ENCODE measurements at regions not wholly inside any gene's neighbourhood (a gene's known extent, or its start where the extent isn't known, plus 50 kb on each side); places are given as distances from the start of the nearest gene placed in this dataset.

DNA sequence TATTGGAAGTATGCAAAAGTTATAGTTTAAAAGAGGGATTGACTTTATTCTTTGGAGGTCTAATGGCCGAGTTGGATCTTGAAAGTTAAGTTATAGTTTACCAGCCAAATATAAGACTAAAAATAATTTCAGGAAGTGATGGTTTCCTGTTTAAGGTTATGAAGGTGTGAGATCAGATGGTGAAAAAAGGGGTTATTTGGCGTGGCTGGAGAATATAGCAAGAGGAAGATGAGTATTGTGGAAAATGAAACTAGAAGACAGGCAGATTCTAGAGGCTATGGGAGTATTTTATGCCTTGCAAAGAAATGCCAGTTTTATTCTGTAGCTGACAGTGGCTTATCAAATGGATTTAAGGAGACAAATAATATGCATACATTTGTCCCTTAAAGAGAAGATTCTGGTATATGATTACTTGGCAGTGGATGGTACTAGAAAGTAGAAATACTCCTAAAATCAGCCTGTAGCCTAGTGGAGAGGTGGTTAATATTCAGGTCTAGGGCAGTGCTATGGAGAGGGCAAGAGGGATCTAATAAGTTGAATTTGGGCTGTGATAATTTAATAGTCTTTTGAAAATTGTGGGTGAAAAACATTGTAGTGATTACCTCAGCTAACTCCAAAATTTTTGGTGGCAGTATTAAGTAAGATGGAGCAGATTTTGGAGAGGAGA lies 1091.8 kb upstream of the ATXN7L3B start:
- H4K20me1 ChIP-seq (ENCODE audit: insufficient read depth, low read depth, low read length): no peaks in the 10 kb centered on the region
- H3K9me2 ChIP-seq (replicated peaks; ENCODE audit: insufficient read depth, low read length): no peaks in the 10 kb centered on the region
- no peak overlapping the region for H3K4me2 ChIP-seq (ENCODE audit: low read depth, low read length, poor library complexity, severe bottlenecking)
- no peak overlapping the region for H3K4me3 ChIP-seq (ENCODE audit: low read length)
- H2AFZ ChIP-seq (ENCODE audit: low read length): no peak overlapping the region
- H3K36me3 ChIP-seq (ENCODE audit: insufficient read depth, low read length): no peaks in the 10 kb centered on the region
- H3K9ac ChIP-seq (ENCODE audit: low read length): no peak overlapping the region
- H3K27ac ChIP-seq (ENCODE audit: low read length): no peak overlapping the region
- H3K27me3 ChIP-seq (ENCODE audit: low read length): no peaks in the 10 kb centered on the region
- DNase-seq: no peak
- no peaks in the 10 kb centered on the region for H3K79me2 ChIP-seq (ENCODE audit: low read length)
- H3K9me3 ChIP-seq (ENCODE audit: low read length): peaks cover 13% of the 10 kb centered on the region
- H3K4me1 ChIP-seq (ENCODE audit: low read length): no peaks in the 10 kb centered on the region

DNA sequence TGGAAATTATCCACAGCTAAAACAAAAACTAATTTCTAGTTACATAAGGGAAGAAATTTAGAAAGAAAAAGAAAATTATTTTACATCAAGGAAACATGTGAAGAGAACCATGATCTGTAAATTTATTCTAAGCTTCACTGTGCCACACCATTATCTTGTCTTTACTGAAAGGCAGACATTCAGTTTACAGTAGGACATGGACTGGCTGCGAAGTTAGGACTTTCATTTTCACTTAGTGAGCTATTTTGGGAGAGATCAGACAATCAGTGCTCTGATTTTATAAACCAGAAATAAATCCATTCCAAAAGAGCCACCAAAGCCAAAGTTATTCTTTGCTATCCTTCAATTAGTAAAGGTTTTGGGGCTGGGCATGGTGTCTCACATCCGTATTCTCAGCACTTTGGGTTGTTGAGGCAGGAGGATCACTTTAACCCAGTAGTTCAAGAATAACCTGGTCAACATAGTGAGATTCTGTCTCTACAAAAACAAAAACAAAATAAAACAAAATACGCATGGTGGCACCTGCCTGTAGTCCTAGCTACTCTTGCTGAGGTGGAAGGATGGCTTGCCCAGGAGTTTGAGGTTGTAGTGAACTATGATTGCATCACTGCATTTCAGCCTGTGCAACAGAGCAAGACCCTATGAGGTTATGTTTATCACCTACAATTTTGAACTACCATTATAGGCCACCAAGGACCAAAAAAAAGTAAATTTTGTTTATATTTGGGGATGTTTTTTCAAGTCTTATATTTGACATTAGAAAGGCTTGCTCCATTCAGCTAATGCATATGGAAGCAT lies 1084.8 kb upstream of the ATXN7L3B start:
- DNase-seq: no peak
- Histone ChIP-seq H2AFZ (ENCODE audit: low read length) (no peak overlapping the region), H4K20me1 (ENCODE audit: insufficient read depth, low read depth, low read length) (no peaks in the 10 kb centered on the region), H3K4me2 (ENCODE audit: low read depth, low read length, poor library complexity, severe bottlenecking) (no peak overlapping the region), H3K4me3 (ENCODE audit: low read length) (no peak overlapping the region), H3K36me3 (ENCODE audit: insufficient read depth, low read length) (no peaks in the 10 kb centered on the region), H3K79me2 (ENCODE audit: low read length) (no peaks in the 10 kb centered on the region), H3K27ac (ENCODE audit: low read length) (no peak overlapping the region), H3K4me1 (ENCODE audit: low read length) (no peaks in the 10 kb centered on the region), H3K9me2 (replicated peaks; ENCODE audit: insufficient read depth, low read length) (no peaks in the 10 kb centered on the region), H3K9me3 (ENCODE audit: low read length) (peaks cover 18% of the 10 kb centered on the region), H3K27me3 (ENCODE audit: low read length) (no peaks in the 10 kb centered on the region), H3K9ac (ENCODE audit: low read length) (no peak overlapping the region)

DNA sequence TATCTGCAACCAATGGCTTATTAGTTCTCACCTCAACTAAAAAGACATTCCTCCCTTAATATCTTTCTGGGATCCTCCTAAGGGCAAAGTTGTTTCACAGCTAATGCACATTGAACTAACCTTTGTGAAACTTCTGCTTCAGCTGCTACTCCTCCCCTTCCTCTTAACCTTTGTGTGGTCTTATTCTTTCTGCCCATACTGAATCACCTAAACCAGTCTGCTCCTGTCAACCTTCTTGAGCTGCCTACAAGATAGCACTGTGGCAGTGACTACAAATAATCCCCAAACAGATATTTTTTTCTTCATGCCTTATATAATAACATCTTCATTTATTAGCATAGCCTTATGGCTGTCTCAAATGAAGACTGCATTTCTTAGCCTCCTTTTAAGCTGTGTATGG lies 1077.4 kb upstream of the ATXN7L3B start:
- Histone ChIP-seq H3K79me2 (ENCODE audit: low read length) (no peaks in the 10 kb centered on the region), H3K4me2 (ENCODE audit: low read depth, low read length, poor library complexity, severe bottlenecking) (no peak overlapping the region), H3K27ac (ENCODE audit: low read length) (no peak overlapping the region), H3K27me3 (ENCODE audit: low read length) (no peaks in the 10 kb centered on the region), H3K9me2 (replicated peaks; ENCODE audit: insufficient read depth, low read length) (no peaks in the 10 kb centered on the region), H2AFZ (ENCODE audit: low read length) (no peak overlapping the region), H3K4me1 (ENCODE audit: low read length) (no peaks in the 10 kb centered on the region), H3K36me3 (ENCODE audit: insufficient read depth, low read length) (no peaks in the 10 kb centered on the region), H3K4me3 (ENCODE audit: low read length) (no peak overlapping the region), H3K9ac (ENCODE audit: low read length) (no peak overlapping the region), H4K20me1 (ENCODE audit: insufficient read depth, low read depth, low read length) (no peaks in the 10 kb centered on the region), H3K9me3 (ENCODE audit: low read length) (peaks cover 9% of the 10 kb centered on the region)
- DNase-seq: no peak

DNA sequence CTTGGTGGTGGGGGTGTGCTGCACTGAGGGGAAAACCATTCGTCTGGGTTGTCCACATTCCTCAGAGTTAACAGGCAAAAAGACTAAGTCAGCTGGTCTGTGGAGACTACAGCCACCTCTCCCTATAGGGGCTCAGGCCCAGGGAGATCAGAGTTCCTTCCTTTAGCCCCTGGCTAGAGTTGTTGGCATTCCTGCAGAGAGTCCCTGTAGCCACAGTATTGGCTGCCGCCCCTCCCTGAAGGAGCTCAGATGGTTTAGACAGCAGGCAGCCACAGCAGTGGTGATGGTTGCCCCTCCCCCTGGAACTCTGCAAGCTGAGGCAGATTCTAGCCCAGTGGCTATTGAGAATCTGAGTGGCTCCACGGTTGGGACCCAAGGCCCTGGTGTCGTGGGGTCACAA lies 1072.5 kb upstream of the ATXN7L3B start:
- H3K4me2 ChIP-seq (ENCODE audit: low read depth, low read length, poor library complexity, severe bottlenecking): no peak overlapping the region
- H3K9ac ChIP-seq (ENCODE audit: low read length): no peak overlapping the region
- H3K4me3 ChIP-seq (ENCODE audit: low read length): no peak overlapping the region
- no peaks in the 10 kb centered on the region for H3K4me1 ChIP-seq (ENCODE audit: low read length)
- no peaks in the 10 kb centered on the region for H3K9me2 ChIP-seq (replicated peaks; ENCODE audit: insufficient read depth, low read length)
- H3K79me2 ChIP-seq (ENCODE audit: low read length): no peaks in the 10 kb centered on the region
- H3K9me3 ChIP-seq (ENCODE audit: low read length): peaks cover 5% of the 10 kb centered on the region
- no peaks in the 10 kb centered on the region for H4K20me1 ChIP-seq (ENCODE audit: insufficient read depth, low read depth, low read length)
- no peak overlapping the region for H3K27ac ChIP-seq (ENCODE audit: low read length)
- no peak for DNase-seq
- no peaks in the 10 kb centered on the region for H3K36me3 ChIP-seq (ENCODE audit: insufficient read depth, low read length)
- H3K27me3 ChIP-seq (ENCODE audit: low read length): no peaks in the 10 kb centered on the region
- no peak overlapping the region for H2AFZ ChIP-seq (ENCODE audit: low read length)

DNA sequence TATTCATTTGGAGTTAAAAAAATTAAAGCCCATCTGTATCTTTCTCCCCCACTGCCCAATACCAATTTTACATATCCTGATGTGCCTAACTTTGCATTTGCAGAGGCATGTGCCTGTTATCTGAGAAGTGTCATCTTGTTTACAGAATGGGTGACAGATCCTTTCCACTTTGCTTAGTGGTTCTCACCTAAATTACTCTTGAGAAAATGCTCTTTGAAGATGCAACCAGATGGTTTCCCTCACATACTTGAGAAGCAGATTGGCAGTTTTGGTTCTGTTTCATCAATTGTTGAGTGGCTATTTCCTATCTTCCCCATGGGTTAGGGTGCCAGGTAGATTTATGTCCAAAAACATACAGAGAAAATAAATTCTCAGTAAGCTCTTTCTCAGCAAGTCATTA lies 1051.4 kb upstream of the ATXN7L3B start:
- Histone ChIP-seq H3K27ac (ENCODE audit: low read length) (no peak overlapping the region), H3K4me1 (ENCODE audit: low read length) (no peaks in the 10 kb centered on the region), H3K9ac (ENCODE audit: low read length) (no peak overlapping the region), H3K4me3 (ENCODE audit: low read length) (no peak overlapping the region), H3K36me3 (ENCODE audit: insufficient read depth, low read length) (no peaks in the 10 kb centered on the region), H3K79me2 (ENCODE audit: low read length) (no peaks in the 10 kb centered on the region), H2AFZ (ENCODE audit: low read length) (no peak overlapping the region), H3K27me3 (ENCODE audit: low read length) (no peaks in the 10 kb centered on the region), H3K9me3 (ENCODE audit: low read length) (peaks cover 35% of the 10 kb centered on the region), H3K9me2 (replicated peaks; ENCODE audit: insufficient read depth, low read length) (no peaks in the 10 kb centered on the region), H3K4me2 (ENCODE audit: low read depth, low read length, poor library complexity, severe bottlenecking) (no peak overlapping the region), H4K20me1 (ENCODE audit: insufficient read depth, low read depth, low read length) (no peaks in the 10 kb centered on the region)
- DNase-seq: no peak

DNA sequence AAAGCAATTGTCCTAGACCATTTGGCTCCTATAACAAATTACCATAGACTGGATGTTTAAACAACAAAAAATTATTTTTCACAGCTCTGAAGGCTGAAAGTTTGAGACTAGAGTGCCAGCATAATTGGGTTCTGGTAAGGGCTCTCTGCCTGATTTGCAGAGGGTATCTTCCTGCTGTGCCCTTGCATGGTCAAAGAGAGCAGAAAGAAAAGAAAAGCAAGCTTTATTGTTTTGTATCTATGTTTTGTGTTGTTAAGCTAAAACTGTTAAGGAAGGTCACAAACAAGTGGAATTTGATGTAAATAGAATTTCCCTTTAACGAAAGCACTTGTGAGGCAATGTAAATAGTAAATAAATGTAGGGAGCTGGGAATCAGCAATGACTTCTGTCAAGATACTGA lies 1031.0 kb upstream of the ATXN7L3B start:
- H4K20me1 ChIP-seq (ENCODE audit: insufficient read depth, low read depth, low read length): no peaks in the 10 kb centered on the region
- no peak overlapping the region for H3K27ac ChIP-seq (ENCODE audit: low read length)
- no peak overlapping the region for H3K4me3 ChIP-seq (ENCODE audit: low read length)
- no peak overlapping the region for H2AFZ ChIP-seq (ENCODE audit: low read length)
- peaks cover 17% of the 10 kb centered on the region for H3K9me3 ChIP-seq (ENCODE audit: low read length)
- no peaks in the 10 kb centered on the region for H3K27me3 ChIP-seq (ENCODE audit: low read length)
- no peaks in the 10 kb centered on the region for H3K4me1 ChIP-seq (ENCODE audit: low read length)
- H3K36me3 ChIP-seq (ENCODE audit: insufficient read depth, low read length): no peaks in the 10 kb centered on the region
- no peaks in the 10 kb centered on the region for H3K9me2 ChIP-seq (replicated peaks; ENCODE audit: insufficient read depth, low read length)
- no peak overlapping the region for H3K9ac ChIP-seq (ENCODE audit: low read length)
- no peak for DNase-seq
- no peaks in the 10 kb centered on the region for H3K79me2 ChIP-seq (ENCODE audit: low read length)
- no peak overlapping the region for H3K4me2 ChIP-seq (ENCODE audit: low read depth, low read length, poor library complexity, severe bottlenecking)

DNA sequence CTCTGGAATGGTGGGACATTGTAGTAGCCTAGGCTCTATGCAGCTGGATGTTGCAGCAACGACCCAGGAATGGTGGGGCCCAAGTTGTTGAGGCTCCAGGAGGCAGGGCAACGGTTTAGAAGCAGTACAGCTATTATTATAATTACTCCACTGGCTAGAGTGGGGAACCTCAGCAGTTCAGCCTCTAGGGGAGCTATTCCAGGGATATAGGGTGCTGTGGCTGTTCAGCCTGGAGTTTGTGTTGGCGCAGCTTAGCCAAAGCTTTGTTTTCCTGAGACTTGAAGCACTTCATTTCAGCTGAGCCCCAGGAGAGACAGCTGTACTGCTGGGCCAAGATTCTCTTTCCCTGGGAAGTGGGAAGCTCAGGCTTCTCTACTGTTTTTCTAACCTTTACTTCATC lies 1023.0 kb upstream of the ATXN7L3B start:
- H3K27ac ChIP-seq (ENCODE audit: low read length): no peak overlapping the region
- no peaks in the 10 kb centered on the region for H3K36me3 ChIP-seq (ENCODE audit: insufficient read depth, low read length)
- H3K79me2 ChIP-seq (ENCODE audit: low read length): no peaks in the 10 kb centered on the region
- H3K4me3 ChIP-seq (ENCODE audit: low read length): no peak overlapping the region
- H3K9ac ChIP-seq (ENCODE audit: low read length): no peak overlapping the region
- H3K9me2 ChIP-seq (replicated peaks; ENCODE audit: insufficient read depth, low read length): no peaks in the 10 kb centered on the region
- H4K20me1 ChIP-seq (ENCODE audit: insufficient read depth, low read depth, low read length): no peaks in the 10 kb centered on the region
- H3K27me3 ChIP-seq (ENCODE audit: low read length): no peaks in the 10 kb centered on the region
- no peak overlapping the region for H3K4me2 ChIP-seq (ENCODE audit: low read depth, low read length, poor library complexity, severe bottlenecking)
- H2AFZ ChIP-seq (ENCODE audit: low read length): no peak overlapping the region
- no peak for DNase-seq
- H3K4me1 ChIP-seq (ENCODE audit: low read length): no peaks in the 10 kb centered on the region
- H3K9me3 ChIP-seq (ENCODE audit: low read length): peaks cover 46% of the 10 kb centered on the region

DNA sequence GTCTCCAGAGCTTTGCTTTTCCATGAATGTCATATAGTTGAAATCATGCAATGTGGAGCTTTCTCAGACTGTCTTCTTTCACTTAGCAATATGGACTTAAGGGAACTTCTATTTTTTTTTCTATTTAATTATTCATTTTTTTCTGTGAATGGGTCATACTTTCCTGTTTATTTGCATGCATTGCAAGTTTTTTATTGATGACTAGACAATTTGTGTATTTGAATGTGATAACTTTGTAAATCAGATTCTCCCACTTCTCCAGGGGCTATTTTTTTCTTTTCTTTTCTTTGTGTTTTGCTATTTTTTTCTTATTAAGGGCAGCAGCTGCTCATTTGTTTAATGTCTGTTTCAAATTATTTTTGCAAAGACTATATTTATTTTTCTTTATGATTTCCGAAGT lies 1019.8 kb upstream of the ATXN7L3B start:
- Histone ChIP-seq H2AFZ (ENCODE audit: low read length) (no peak overlapping the region), H3K27me3 (ENCODE audit: low read length) (no peaks in the 10 kb centered on the region), H3K9ac (ENCODE audit: low read length) (no peak overlapping the region), H3K4me3 (ENCODE audit: low read length) (no peak overlapping the region), H3K4me2 (ENCODE audit: low read depth, low read length, poor library complexity, severe bottlenecking) (no peak overlapping the region), H3K4me1 (ENCODE audit: low read length) (no peaks in the 10 kb centered on the region), H3K27ac (ENCODE audit: low read length) (no peak overlapping the region), H3K79me2 (ENCODE audit: low read length) (no peaks in the 10 kb centered on the region), H3K9me2 (replicated peaks; ENCODE audit: insufficient read depth, low read length) (no peaks in the 10 kb centered on the region), H4K20me1 (ENCODE audit: insufficient read depth, low read depth, low read length) (no peaks in the 10 kb centered on the region), H3K9me3 (ENCODE audit: low read length) (peaks cover 45% of the 10 kb centered on the region), H3K36me3 (ENCODE audit: insufficient read depth, low read length) (no peaks in the 10 kb centered on the region)
- DNase-seq: no peak
